ENCODE measurements at regions not wholly inside any gene's neighbourhood (a gene's known extent, or its start where the extent isn't known, plus 50 kb on each side); places are given as distances from the start of the nearest gene placed in this dataset.

DNA sequence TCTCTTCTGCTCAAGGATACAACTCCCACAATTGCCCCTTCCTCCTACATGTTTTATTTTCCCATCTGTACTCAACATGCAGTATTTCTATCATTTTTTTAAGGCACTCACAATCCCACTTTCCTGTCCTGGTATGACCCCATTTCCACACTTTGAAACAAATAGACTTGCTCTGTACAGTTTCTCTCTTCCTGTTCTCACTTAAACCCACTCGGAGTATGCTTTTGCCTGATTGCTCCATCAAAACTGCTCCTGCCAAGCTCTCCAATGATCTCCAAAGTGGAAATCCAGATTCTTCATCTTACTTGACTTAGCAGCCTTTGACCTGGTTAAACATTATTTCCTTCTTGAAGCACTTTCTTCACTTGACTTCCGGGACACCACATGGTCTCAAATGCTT lies 384.5 kb downstream of the SEC23A start:
- no peak overlapping the region for H3K4me3 ChIP-seq (ENCODE audit: low read depth in 1 of 2, low read length in 1 of 2)
- H3K9me3 ChIP-seq, result no peaks in the 10 kb centered on the region
- H3K36me3 ChIP-seq, result no peaks in the 10 kb centered on the region
- no peaks in the 10 kb centered on the region for H3K27me3 ChIP-seq
- H3K4me1 ChIP-seq (ENCODE audit: control insufficient read depth in 1 of 2, insufficient read depth in 1 of 2, low read depth in 1 of 2, low read length in 1 of 2), result peaks cover 14 to 34% of the 10 kb centered on the region in 2 experiments
- H3K27ac ChIP-seq, result peak overlapping the region; percentile 27
- TF ChIP-seq, protein P1, sequence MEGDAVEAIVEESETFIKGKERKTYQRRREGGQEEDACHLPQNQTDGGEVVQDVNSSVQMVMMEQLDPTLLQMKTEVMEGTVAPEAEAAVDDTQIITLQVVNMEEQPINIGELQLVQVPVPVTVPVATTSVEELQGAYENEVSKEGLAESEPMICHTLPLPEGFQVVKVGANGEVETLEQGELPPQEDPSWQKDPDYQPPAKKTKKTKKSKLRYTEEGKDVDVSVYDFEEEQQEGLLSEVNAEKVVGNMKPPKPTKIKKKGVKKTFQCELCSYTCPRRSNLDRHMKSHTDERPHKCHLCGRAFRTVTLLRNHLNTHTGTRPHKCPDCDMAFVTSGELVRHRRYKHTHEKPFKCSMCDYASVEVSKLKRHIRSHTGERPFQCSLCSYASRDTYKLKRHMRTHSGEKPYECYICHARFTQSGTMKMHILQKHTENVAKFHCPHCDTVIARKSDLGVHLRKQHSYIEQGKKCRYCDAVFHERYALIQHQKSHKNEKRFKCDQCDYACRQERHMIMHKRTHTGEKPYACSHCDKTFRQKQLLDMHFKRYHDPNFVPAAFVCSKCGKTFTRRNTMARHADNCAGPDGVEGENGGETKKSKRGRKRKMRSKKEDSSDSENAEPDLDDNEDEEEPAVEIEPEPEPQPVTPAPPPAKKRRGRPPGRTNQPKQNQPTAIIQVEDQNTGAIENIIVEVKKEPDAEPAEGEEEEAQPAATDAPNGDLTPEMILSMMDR (IDR thresholded peaks at IDR 0.05), result no peak

GRCh38 chr14:38716926-38717325 lies 386.1 kb downstream of the SEC23A start:
- no peak overlapping the region for H3K4me3 ChIP-seq (ENCODE audit: low read depth in 1 of 2, low read length in 1 of 2)
- no peaks in the 10 kb centered on the region for H3K27me3 ChIP-seq
- no peak overlapping the region for H3K27ac ChIP-seq
- no peaks in the 10 kb centered on the region for H3K36me3 ChIP-seq
- TF ChIP-seq, protein P1 (IDR thresholded peaks at IDR 0.05), result no peak
- no peaks in the 10 kb centered on the region for H3K9me3 ChIP-seq
- H3K4me1 ChIP-seq (ENCODE audit: control insufficient read depth in 1 of 2, insufficient read depth in 1 of 2, low read depth in 1 of 2, low read length in 1 of 2), result peaks cover 9 to 23% of the 10 kb centered on the region in 2 experiments

- TF ChIP-seq, protein P1 (IDR thresholded peaks at IDR 0.05), result no peak
- Histone ChIP-seq H3K36me3 (no peaks in the 10 kb centered on the region), H3K4me1 (ENCODE audit: control insufficient read depth in 1 of 2, insufficient read depth in 1 of 2, low read depth in 1 of 2, low read length in 1 of 2) (peaks cover 11 to 18% of the 10 kb centered on the region in 2 experiments), H3K9me3 (no peaks in the 10 kb centered on the region), H3K4me3 (ENCODE audit: low read depth in 1 of 2, low read length in 1 of 2) (no peak overlapping the region), H3K27me3 (no peaks in the 10 kb centered on the region), H3K27ac (peak overlapping the region; percentile 39)
Observed at GRCh38 chr14:38710881-38711280, 392.2 kb downstream of the SEC23A start.

GRCh38 chr14:38710196-38710595 lies 392.8 kb downstream of the SEC23A start:
- TF ChIP-seq, protein P1 (IDR thresholded peaks at IDR 0.05), result no peak

GRCh38 chr14:38705220-38705619 lies 397.8 kb downstream of the SEC23A start:
- Histone ChIP-seq H3K4me3 (ENCODE audit: low read depth in 1 of 2, low read length in 1 of 2) (no peak overlapping the region), H3K27ac (no peak overlapping the region), H3K36me3 (no peaks in the 10 kb centered on the region), H3K27me3 (no peaks in the 10 kb centered on the region), H3K4me1 (ENCODE audit: control insufficient read depth in 1 of 2, insufficient read depth in 1 of 2, low read depth in 1 of 2, low read length in 1 of 2) (no peaks in the 10 kb centered on the region), H3K9me3 (no peaks in the 10 kb centered on the region)
- TF ChIP-seq, protein P1 (IDR thresholded peaks at IDR 0.05), result no peak

More at GRCh38 chr14:38710196-38710595, 392.8 kb downstream of the SEC23A start:
- H3K9me3 ChIP-seq, result no peaks in the 10 kb centered on the region
- no peaks in the 10 kb centered on the region for H3K36me3 ChIP-seq
- no peaks in the 10 kb centered on the region for H3K27me3 ChIP-seq
- no peak overlapping the region for H3K4me3 ChIP-seq (ENCODE audit: low read depth in 1 of 2, low read length in 1 of 2)
- peaks cover 11 to 18% of the 10 kb centered on the region in 2 experiments for H3K4me1 ChIP-seq (ENCODE audit: control insufficient read depth in 1 of 2, insufficient read depth in 1 of 2, low read depth in 1 of 2, low read length in 1 of 2)
- H3K27ac ChIP-seq, result no peak overlapping the region

DNA sequence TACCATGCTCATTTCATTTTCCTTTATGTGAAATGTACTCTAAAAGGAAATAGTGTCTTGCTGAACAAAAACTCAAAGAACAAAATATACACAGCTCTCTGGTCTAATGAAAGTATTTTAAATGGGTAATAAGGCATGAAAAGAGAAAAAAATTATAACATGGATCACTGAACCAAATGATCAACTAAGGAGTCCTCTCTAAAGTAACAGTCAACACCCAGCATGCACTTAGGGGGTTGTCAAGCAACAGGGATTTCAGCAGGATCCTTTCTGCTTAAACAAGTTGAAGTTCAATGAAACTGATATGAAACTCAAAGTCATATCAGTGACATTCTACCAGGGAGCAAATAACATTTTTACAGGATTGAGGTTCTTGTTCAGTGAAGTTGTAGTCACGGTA lies 398.8 kb downstream of the SEC23A start:
- TF ChIP-seq, protein P1 (IDR thresholded peaks at IDR 0.05), result no peak
- H3K4me3 ChIP-seq (ENCODE audit: low read depth in 1 of 2, low read length in 1 of 2), result no peak overlapping the region
- H3K27ac ChIP-seq, result no peak overlapping the region
- H3K4me1 ChIP-seq (ENCODE audit: control insufficient read depth in 1 of 2, insufficient read depth in 1 of 2, low read depth in 1 of 2, low read length in 1 of 2), result no peaks in the 10 kb centered on the region
- H3K27me3 ChIP-seq, result no peaks in the 10 kb centered on the region
- H3K36me3 ChIP-seq, result no peaks in the 10 kb centered on the region
- no peaks in the 10 kb centered on the region for H3K9me3 ChIP-seq

Data from neutrophil (primary cell).